ENCODE measurements at regions not wholly inside any gene's neighbourhood (a gene's known extent, or its start where the extent isn't known, plus 50 kb on each side); places are given as distances from the start of the nearest gene placed in this dataset.

DNA sequence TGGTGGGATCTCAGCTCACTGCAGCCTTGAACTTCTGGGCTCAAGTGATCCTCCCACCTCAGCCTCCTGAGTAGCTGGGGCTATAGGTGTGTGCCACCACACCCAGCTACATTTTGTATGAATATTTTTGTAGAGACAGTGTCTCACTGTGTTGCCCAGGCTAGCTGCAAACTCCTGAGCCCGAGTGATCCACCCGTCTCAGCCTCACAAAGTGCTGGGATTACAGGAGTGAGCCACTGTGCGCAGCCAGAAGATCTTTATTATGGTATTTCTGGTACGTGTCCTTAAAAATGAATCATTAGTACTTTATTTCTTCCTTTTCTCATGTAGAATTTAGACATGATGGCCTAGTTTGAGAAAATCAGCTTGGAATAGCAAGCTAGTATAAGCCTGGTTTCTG lies 153.3 kb downstream of the BCHE start:
- POLR2A ChIA-PET = no interaction called here
- ATAC-seq (ENCODE audit: low read depth) = no peak
- H3K4me1 Mint-ChIP-seq = no peaks in the 10 kb centered on the region

DNA sequence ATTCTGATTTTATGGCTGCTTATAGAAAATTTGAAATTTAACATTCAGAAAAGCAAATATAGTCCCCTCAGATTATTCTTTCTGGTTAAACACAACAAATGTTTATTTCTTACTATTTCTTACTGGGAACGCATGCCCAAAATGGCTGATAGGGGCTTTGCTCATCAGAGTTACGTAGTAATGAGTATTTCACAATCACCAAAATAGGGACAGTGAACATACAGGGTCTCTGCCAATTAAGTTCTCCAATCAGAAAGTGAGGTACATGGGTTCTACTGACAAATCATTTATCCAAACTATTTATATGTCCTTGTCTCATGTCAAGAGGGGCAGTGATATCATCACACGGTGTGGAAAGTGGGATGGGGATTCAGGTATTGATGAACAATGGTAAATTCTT lies 154.5 kb downstream of the BCHE start:
- ATAC-seq (ENCODE audit: low read depth) (no peak), DNase-seq (no peak)
- ChIA-PET POLR2A (no interaction called here), CTCF (no interaction called here)
- H3K9me3 Mint-ChIP-seq = peaks cover 2% of the 10 kb centered on the region
- no peaks in the 10 kb centered on the region for H3K36me3 Mint-ChIP-seq (ENCODE audit: low read depth)
- no peaks in the 10 kb centered on the region for H3K27me3 Mint-ChIP-seq
- no peaks in the 10 kb centered on the region for H3K4me1 Mint-ChIP-seq
- TF ChIP-seq, protein P1, sequence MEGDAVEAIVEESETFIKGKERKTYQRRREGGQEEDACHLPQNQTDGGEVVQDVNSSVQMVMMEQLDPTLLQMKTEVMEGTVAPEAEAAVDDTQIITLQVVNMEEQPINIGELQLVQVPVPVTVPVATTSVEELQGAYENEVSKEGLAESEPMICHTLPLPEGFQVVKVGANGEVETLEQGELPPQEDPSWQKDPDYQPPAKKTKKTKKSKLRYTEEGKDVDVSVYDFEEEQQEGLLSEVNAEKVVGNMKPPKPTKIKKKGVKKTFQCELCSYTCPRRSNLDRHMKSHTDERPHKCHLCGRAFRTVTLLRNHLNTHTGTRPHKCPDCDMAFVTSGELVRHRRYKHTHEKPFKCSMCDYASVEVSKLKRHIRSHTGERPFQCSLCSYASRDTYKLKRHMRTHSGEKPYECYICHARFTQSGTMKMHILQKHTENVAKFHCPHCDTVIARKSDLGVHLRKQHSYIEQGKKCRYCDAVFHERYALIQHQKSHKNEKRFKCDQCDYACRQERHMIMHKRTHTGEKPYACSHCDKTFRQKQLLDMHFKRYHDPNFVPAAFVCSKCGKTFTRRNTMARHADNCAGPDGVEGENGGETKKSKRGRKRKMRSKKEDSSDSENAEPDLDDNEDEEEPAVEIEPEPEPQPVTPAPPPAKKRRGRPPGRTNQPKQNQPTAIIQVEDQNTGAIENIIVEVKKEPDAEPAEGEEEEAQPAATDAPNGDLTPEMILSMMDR (IDR thresholded peaks at IDR 0.05) = no peak
- no peak overlapping the region for H3K27ac Mint-ChIP-seq
- intact Hi-C loops (cut with micrococcal nuclease) = no loop called here
- no peak overlapping the region for H3K4me3 Mint-ChIP-seq

More for the DNA sequence above, 153.3 kb downstream of the BCHE start:
- Mint-ChIP-seq H3K9me3 (peaks cover 2% of the 10 kb centered on the region), H3K27me3 (no peaks in the 10 kb centered on the region), H3K36me3 (ENCODE audit: low read depth) (no peaks in the 10 kb centered on the region), H3K4me3 (no peak overlapping the region), H3K27ac (no peak overlapping the region)
- TF ChIP-seq, protein P1 (IDR thresholded peaks at IDR 0.05) = no peak
- CTCF ChIA-PET = interaction anchor here (0.7 kb wide), 1 partner anchor 892 kb away, joined by 3 read pairs; no protein-coding TSS in a partner anchor
- intact Hi-C loops (cut with micrococcal nuclease) = no loop called here
- no peak for DNase-seq

DNA sequence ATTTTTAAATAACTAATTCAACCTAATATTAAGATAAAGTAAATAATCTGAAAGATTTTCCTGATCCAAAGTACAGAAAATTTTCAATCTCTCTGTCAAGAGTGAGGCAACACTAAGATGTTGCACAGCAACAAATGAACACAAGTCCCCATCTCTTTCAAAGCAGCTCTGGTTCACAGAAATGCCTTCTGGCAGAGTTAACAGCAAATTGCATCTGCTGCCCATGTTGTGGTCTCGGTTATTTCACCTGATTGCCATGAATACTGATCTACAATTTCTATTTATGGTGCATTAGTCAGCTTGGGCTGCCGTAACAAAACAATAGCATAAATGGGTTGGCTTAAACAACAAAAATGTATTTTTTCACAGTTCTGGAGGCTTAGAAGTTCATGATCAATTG lies 167.3 kb downstream of the BCHE start:
- no peaks in the 10 kb centered on the region for H3K4me1 Mint-ChIP-seq
- ChIA-PET POLR2A (no interaction called here), CTCF (no interaction called here)
- H3K27me3 Mint-ChIP-seq = no peaks in the 10 kb centered on the region
- intact Hi-C loops (cut with micrococcal nuclease) = no loop called here
- H3K4me3 Mint-ChIP-seq = no peak overlapping the region
- H3K9me3 Mint-ChIP-seq = peaks cover 13% of the 10 kb centered on the region
- no peak for ATAC-seq (ENCODE audit: low read depth)
- DNase-seq = no peak
- H3K27ac Mint-ChIP-seq = no peak overlapping the region
- H3K36me3 Mint-ChIP-seq (ENCODE audit: low read depth) = no peaks in the 10 kb centered on the region
- TF ChIP-seq, protein P1 (IDR thresholded peaks at IDR 0.05) = no peak

DNA sequence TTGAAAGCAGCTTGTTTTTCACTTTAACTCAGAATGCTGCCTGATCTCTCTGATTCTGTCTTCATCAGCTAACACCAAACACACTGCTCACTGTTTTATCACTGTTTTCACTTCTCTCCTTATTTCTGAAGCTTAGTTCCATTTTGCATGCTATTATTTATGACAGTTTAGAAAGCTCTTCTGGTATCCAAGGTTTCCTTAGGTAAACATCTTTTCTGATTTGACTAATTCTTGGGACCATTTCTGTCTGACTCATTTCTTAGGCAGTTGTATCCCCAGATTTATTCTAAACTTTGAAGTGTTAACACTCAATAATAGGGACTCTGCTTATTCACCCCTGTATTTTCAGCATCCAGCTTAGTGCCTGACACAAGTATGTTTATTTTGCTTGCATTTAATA lies 167.7 kb downstream of the BCHE start:
- H3K27me3 Mint-ChIP-seq = no peaks in the 10 kb centered on the region
- H3K9me3 Mint-ChIP-seq = peaks cover 9% of the 10 kb centered on the region
- ChIA-PET CTCF (no interaction called here), POLR2A (no interaction called here)
- intact Hi-C loops (cut with micrococcal nuclease) = no loop called here
- DNase-seq (no peak), ATAC-seq (ENCODE audit: low read depth) (no peak)
- TF ChIP-seq, protein P1 (IDR thresholded peaks at IDR 0.05) = no peak
- no peak overlapping the region for H3K27ac Mint-ChIP-seq
- H3K4me3 Mint-ChIP-seq = no peak overlapping the region
- no peaks in the 10 kb centered on the region for H3K4me1 Mint-ChIP-seq
- no peaks in the 10 kb centered on the region for H3K36me3 Mint-ChIP-seq (ENCODE audit: low read depth)

- peaks cover 8% of the 10 kb centered on the region for H3K9me3 Mint-ChIP-seq
- H3K27ac Mint-ChIP-seq = no peak overlapping the region
- TF ChIP-seq, protein P1 (IDR thresholded peaks at IDR 0.05) = no peak
- POLR2A ChIA-PET = no interaction called here
- no peaks in the 10 kb centered on the region for H3K27me3 Mint-ChIP-seq
- ATAC-seq (ENCODE audit: low read depth) (no peak), DNase-seq (no peak)
- no peaks in the 10 kb centered on the region for H3K4me1 Mint-ChIP-seq
- intact Hi-C loops (cut with micrococcal nuclease) = no loop called here
- H3K4me3 Mint-ChIP-seq = no peak overlapping the region
- H3K36me3 Mint-ChIP-seq (ENCODE audit: low read depth) = no peaks in the 10 kb centered on the region
- CTCF ChIA-PET = no interaction called here
Measured at GRCh38 chr3:165667676-165668075, 169.5 kb downstream of the BCHE start.
